ENCODE measurements at regions not wholly inside any gene's neighbourhood (a gene's known extent, or its start where the extent isn't known, plus 50 kb on each side); places are given as distances from the start of the nearest gene placed in this dataset.

GRCh38 chr5:24367216-24367615, 277.6 kb downstream of the CDH10 start:
- no peak overlapping the region for H3K4me2 ChIP-seq (ENCODE audit: control insufficient read depth, insufficient read depth)
- 2% methylated on average over 3 of the region's 3 CpGs for WGBS (ENCODE audit: insufficient coverage, insufficient replicate concordance, low lambda C conversion rate, missing lambda C conversion rate)
- intact Hi-C loops (cut with micrococcal nuclease; ENCODE audit: unreplicated experiment) (no loop called here), in situ Hi-C loops (cut with MboI) (no loop called here)
- H3K79me2 ChIP-seq (ENCODE audit: control insufficient read depth, insufficient read depth, low read length) = no peaks in the 10 kb centered on the region
- H2AFZ ChIP-seq (ENCODE audit: control insufficient read depth, low read depth, low read length) = no peak overlapping the region
- no peak for ATAC-seq
- no peaks in the 10 kb centered on the region for H4K20me1 ChIP-seq (ENCODE audit: control insufficient read depth, insufficient read depth)
- H3K27ac ChIP-seq (ENCODE audit: control insufficient read depth, insufficient read depth) = no peak overlapping the region
- no peaks in the 10 kb centered on the region for H3K4me1 ChIP-seq (ENCODE audit: control insufficient read depth, insufficient read depth, low read length)
- SMC1A ChIA-PET (ENCODE audit: uncharacterized antibody, unreplicated experiment) = interaction anchor here (1.2 kb wide), 1 partner anchor 11 kb away, joined by 3 read pairs; no protein-coding TSS in a partner anchor
- RAD21 ChIA-PET (ENCODE audit: unreplicated experiment) = no interaction called here
- no peaks in the 10 kb centered on the region for H3K27me3 ChIP-seq (replicated peaks in 1 of 2; ENCODE audit: control insufficient read depth in 2 of 2, insufficient read depth in 2 of 2, low read length in 1 of 2)
- POLR2A ChIA-PET = no interaction called here
- H3K4me3 ChIP-seq = no peak overlapping the region
- BruUV-seq (replicated peaks) = no TSS peak
- no peaks in the 10 kb centered on the region for H3K36me3 ChIP-seq (ENCODE audit: control insufficient read depth in 2 of 2, insufficient read depth in 2 of 2, low read length in 1 of 2)
- no peak for FAIRE-seq
- H3K9ac ChIP-seq (ENCODE audit: control insufficient read depth, insufficient read depth, low read length) = no peak overlapping the region
- CTCF ChIA-PET = no interaction called here
- H3K9me3 ChIP-seq (replicated peaks; ENCODE audit: control insufficient read depth, insufficient read depth, low read length) = no peaks in the 10 kb centered on the region
- TF ChIP-seq CHD1 (IDR thresholded peaks at IDR 0.05; ENCODE audit: low read depth, low read length) = no peak
- no peak for TF ChIP-seq NR2F1 (conservative IDR thresholded peaks at IDR 0.05)
- TF ChIP-seq POLR2A (IDR thresholded peaks at IDR 0.05; ENCODE audit: low read depth, low read length) = no peak
- no peak for DNase-seq (ENCODE audit: low read depth, low spot score)

- DNase-seq (ENCODE audit: low read depth, low spot score) = no peak
- Histone ChIP-seq H3K9me3 (replicated peaks; ENCODE audit: control insufficient read depth, insufficient read depth, low read length) (no peaks in the 10 kb centered on the region), H3K79me2 (ENCODE audit: control insufficient read depth, insufficient read depth, low read length) (no peaks in the 10 kb centered on the region), H2AFZ (ENCODE audit: control insufficient read depth, low read depth, low read length) (no peak overlapping the region), H3K36me3 (ENCODE audit: control insufficient read depth in 2 of 2, insufficient read depth in 2 of 2, low read length in 1 of 2) (no peaks in the 10 kb centered on the region), H3K27me3 (replicated peaks in 1 of 2; ENCODE audit: control insufficient read depth in 2 of 2, insufficient read depth in 2 of 2, low read length in 1 of 2) (no peaks in the 10 kb centered on the region), H3K4me3 (no peak overlapping the region), H3K27ac (ENCODE audit: control insufficient read depth, insufficient read depth) (no peak overlapping the region), H3K4me2 (ENCODE audit: control insufficient read depth, insufficient read depth) (no peak overlapping the region), H4K20me1 (ENCODE audit: control insufficient read depth, insufficient read depth) (no peaks in the 10 kb centered on the region), H3K4me1 (ENCODE audit: control insufficient read depth, insufficient read depth, low read length) (no peaks in the 10 kb centered on the region), H3K9ac (ENCODE audit: control insufficient read depth, insufficient read depth, low read length) (no peak overlapping the region)
- WGBS (ENCODE audit: insufficient coverage, insufficient replicate concordance, low lambda C conversion rate, missing lambda C conversion rate) = 3% methylated on average over 2 of the region's 2 CpGs
- SMC1A ChIA-PET (ENCODE audit: uncharacterized antibody, unreplicated experiment) = interaction anchor here (1.2 kb wide), 1 partner anchor 10 kb away, joined by 3 read pairs; no protein-coding TSS in a partner anchor
- in situ Hi-C loops (cut with MboI) (no loop called here), intact Hi-C loops (cut with micrococcal nuclease; ENCODE audit: unreplicated experiment) (no loop called here)
- no TSS peak for BruUV-seq (replicated peaks)
- ATAC-seq = no peak
- no peak for FAIRE-seq
- RAD21 ChIA-PET (ENCODE audit: unreplicated experiment) = no interaction called here
- CTCF ChIA-PET = no interaction called here
- POLR2A ChIA-PET = no interaction called here
- TF ChIP-seq POU2F2 (IDR thresholded peaks at IDR 0.05; ENCODE audit: borderline replicate concordance, low read depth, low read length) = no peak
- TF ChIP-seq ZZZ3 (IDR thresholded peaks at IDR 0.05; ENCODE audit: control insufficient read depth, insufficient read length, low read depth) = no peak
- no peak for TF ChIP-seq CBFB (IDR thresholded peaks at IDR 0.05; ENCODE audit: low read depth)
- TF ChIP-seq SPI1 (IDR thresholded peaks at IDR 0.05; ENCODE audit: borderline replicate concordance, insufficient read depth, low read depth, low read length) = no peak
- TF ChIP-seq REST (IDR thresholded peaks at IDR 0.05; ENCODE audit: low read depth, low read length) = no peak
- no peak for TF ChIP-seq RAD21 (IDR thresholded peaks at IDR 0.05; ENCODE audit: insufficient read depth, low read depth, low read length)
- no peak for TF ChIP-seq GABPA (IDR thresholded peaks at IDR 0.05; ENCODE audit: low read depth)
Measured at GRCh38 chr5:24368115-24368514, 276.7 kb downstream of the CDH10 start.

All from GM12878 (cell line).